Tibial nerve (tissue), 4 donors: ENCODE measurements at regions not wholly inside any gene's neighbourhood (a gene's known extent, or its start where the extent isn't known, plus 50 kb on each side); places are given as distances from the start of the nearest gene placed in this dataset.

ENCODE experiments used
- CTCF ChIP-seq, 5 experiments: fragments of 200-600 bp in 3 of 5; fragments of 450-650 bp in 2 of 5; sonication (generic) in 3 of 5; IDR thresholded peaks; one replicate each; pipeline ENCODE4 v1.5.1; 2016 to 2019; ENCODE audit warnings: antibody characterized with exemption in 5 of 5, mild to moderate bottlenecking in 3 of 5, moderate library complexity in 2 of 5
- EP300 ChIP-seq, 2 donors: sonication (generic); formaldehyde crosslinking; IDR thresholded peaks; one replicate each; pipeline ENCODE4 v1.6.1; 2017; ENCODE audit warnings: antibody characterized with exemption in 2 of 2, mild to moderate bottlenecking in 1 of 2
- POLR2A ChIP-seq, 2 donors: fragments of 450-650 bp; IDR thresholded peaks; one replicate each; pipeline ENCODE4 v1.6.1; 2017; ENCODE audit warnings: antibody characterized with exemption in 2 of 2, mild to moderate bottlenecking in 2 of 2, moderate library complexity in 2 of 2

GRCh38 chr22:19655399-19655798 is 58.9 kb upstream of the SEPTIN5 start:
- no peak for TF ChIP-seq CTCF (IDR thresholded peaks at IDR 0.05)
- TF ChIP-seq POLR2A (IDR thresholded peaks at IDR 0.05), result no peak
- no peak for TF ChIP-seq EP300 (IDR thresholded peaks at IDR 0.05)
